ENCODE measurements at regions not wholly inside any gene's neighbourhood (a gene's known extent, or its start where the extent isn't known, plus 50 kb on each side); places are given as distances from the start of the nearest gene placed in this dataset.

GRCh38 chr10:90180886-90181691 is 479.7 kb downstream of the KIF20B start:
- H3K9me2 ChIP-seq (ENCODE audit: insufficient read depth, low read length) = no peaks in the 10 kb centered on the region
- no peaks in the 10 kb centered on the region for H3K36me3 ChIP-seq (ENCODE audit: insufficient read depth, low read length)
- H3K4me3 ChIP-seq (ENCODE audit: low read depth, low read length, poor library complexity, severe bottlenecking) = no peak overlapping the region
- H3K27ac ChIP-seq (ENCODE audit: low read depth, low read length, poor library complexity, severe bottlenecking) = no peak overlapping the region
- ChIA-PET POLR2A (no interaction called here), CTCF (ENCODE audit: unreplicated experiment) (interaction anchor here (0.5 kb wide), 1 partner anchor 83 kb away, joined by 3 read pairs; no protein-coding TSS in a partner anchor)
- no TSS peak for BruUV-seq (replicated peaks)
- H3K4me2 ChIP-seq (ENCODE audit: low read length) = no peak overlapping the region
- H3K4me1 ChIP-seq (ENCODE audit: insufficient read depth, low read length, poor library complexity, severe bottlenecking) = no peaks in the 10 kb centered on the region
- H3K79me2 ChIP-seq (ENCODE audit: insufficient read depth, low read depth, low read length) = no peaks in the 10 kb centered on the region
- no peaks in the 10 kb centered on the region for H3K9me3 ChIP-seq (ENCODE audit: low read length)
- no peak overlapping the region for H2AFZ ChIP-seq (ENCODE audit: low read length)
- no peaks in the 10 kb centered on the region for H4K20me1 ChIP-seq (ENCODE audit: insufficient read depth, low read length)
- DNase-seq (ENCODE audit: low spot score) = no peak
- intact Hi-C loops (cut with micrococcal nuclease; ENCODE audit: unreplicated experiment) = no loop called here
- TF ChIP-seq CTCF (conservative IDR thresholded peaks at IDR 0.05; ENCODE audit: low read length) (no peak), EZH2phosphoT487 (IDR thresholded peaks at IDR 0.05; ENCODE audit: borderline replicate concordance, low read depth, low read length) (no peak)

GRCh38 chr10:90192825-90193224 is 491.4 kb downstream of the KIF20B start:
- ChIA-PET CTCF (ENCODE audit: unreplicated experiment) (no interaction called here), POLR2A (no interaction called here)
- no peak for DNase-seq (ENCODE audit: low spot score)
- H3K4me2 ChIP-seq (ENCODE audit: low read length) = no peak overlapping the region
- no peaks in the 10 kb centered on the region for H3K79me2 ChIP-seq (ENCODE audit: insufficient read depth, low read depth, low read length)
- no peak overlapping the region for H3K4me3 ChIP-seq (ENCODE audit: low read depth, low read length, poor library complexity, severe bottlenecking)
- H3K9me3 ChIP-seq (ENCODE audit: low read length) = no peaks in the 10 kb centered on the region
- H3K9me2 ChIP-seq (ENCODE audit: insufficient read depth, low read length) = no peaks in the 10 kb centered on the region
- intact Hi-C loops (cut with micrococcal nuclease; ENCODE audit: unreplicated experiment) = no loop called here
- no peak overlapping the region for H3K27ac ChIP-seq (ENCODE audit: low read depth, low read length, poor library complexity, severe bottlenecking)
- no peak overlapping the region for H2AFZ ChIP-seq (ENCODE audit: low read length)
- no TSS peak for BruUV-seq (replicated peaks)
- H3K36me3 ChIP-seq (ENCODE audit: insufficient read depth, low read length) = no peaks in the 10 kb centered on the region
- H3K4me1 ChIP-seq (ENCODE audit: insufficient read depth, low read length, poor library complexity, severe bottlenecking) = no peaks in the 10 kb centered on the region
- TF ChIP-seq CTCF (conservative IDR thresholded peaks at IDR 0.05; ENCODE audit: low read length) = no peak
- TF ChIP-seq EZH2phosphoT487 (IDR thresholded peaks at IDR 0.05; ENCODE audit: borderline replicate concordance, low read depth, low read length) = no peak
- no peaks in the 10 kb centered on the region for H4K20me1 ChIP-seq (ENCODE audit: insufficient read depth, low read length)

- POLR2A ChIA-PET = no interaction called here
- no peaks in the 10 kb centered on the region for H3K9me2 ChIP-seq (ENCODE audit: insufficient read depth, low read length)
- no peak overlapping the region for H3K4me2 ChIP-seq (ENCODE audit: low read length)
- no peak overlapping the region for H3K27ac ChIP-seq (ENCODE audit: low read depth, low read length, poor library complexity, severe bottlenecking)
- no peaks in the 10 kb centered on the region for H4K20me1 ChIP-seq (ENCODE audit: insufficient read depth, low read length)
- no peaks in the 10 kb centered on the region for H3K36me3 ChIP-seq (ENCODE audit: insufficient read depth, low read length)
- CTCF ChIA-PET (ENCODE audit: unreplicated experiment) = no interaction called here
- TF ChIP-seq CTCF (conservative IDR thresholded peaks at IDR 0.05; ENCODE audit: low read length) (no peak), EZH2phosphoT487 (IDR thresholded peaks at IDR 0.05; ENCODE audit: borderline replicate concordance, low read depth, low read length) (no peak)
- BruUV-seq (replicated peaks) = no TSS peak
- no peaks in the 10 kb centered on the region for H3K9me3 ChIP-seq (ENCODE audit: low read length)
- no peak overlapping the region for H3K4me3 ChIP-seq (ENCODE audit: low read depth, low read length, poor library complexity, severe bottlenecking)
- no peaks in the 10 kb centered on the region for H3K79me2 ChIP-seq (ENCODE audit: insufficient read depth, low read depth, low read length)
- no peak for DNase-seq (ENCODE audit: low spot score)
- intact Hi-C loops (cut with micrococcal nuclease; ENCODE audit: unreplicated experiment) = no loop called here
- H2AFZ ChIP-seq (ENCODE audit: low read length) = no peak overlapping the region
- H3K4me1 ChIP-seq (ENCODE audit: insufficient read depth, low read length, poor library complexity, severe bottlenecking) = no peaks in the 10 kb centered on the region
Measured at GRCh38 chr10:90193240-90193985, 492.0 kb downstream of the KIF20B start.

Data from OCI-LY7 (cell line).